ENCODE measurements at regions not wholly inside any gene's neighbourhood (a gene's known extent, or its start where the extent isn't known, plus 50 kb on each side); places are given as distances from the start of the nearest gene placed in this dataset.
"Not testable (repeated sequence)": the region's sequence is repeated elsewhere in the genome, so short reads cannot be mapped to it uniquely, and the experiment has no call there.

GRCh38 chr3:161600173-161600572, 103.6 kb downstream of the OTOL1 start:
- no peak for DNase-seq (ENCODE audit: low spot score)

- DNase-seq (ENCODE audit: low spot score) = no peak
Measured at GRCh38 chr3:161602475-161602874, 105.9 kb downstream of the OTOL1 start.

GRCh38 chr3:161602918-161603317, 106.3 kb downstream of the OTOL1 start:
- DNase-seq (ENCODE audit: low spot score) = no peak

GRCh38 chr3:161607056-161607455, 110.4 kb downstream of the OTOL1 start:
- DNase-seq (ENCODE audit: low spot score) = no peak

GRCh38 chr3:161619351-161619750, 122.7 kb downstream of the OTOL1 start:
- no peak for DNase-seq (ENCODE audit: low spot score)

- no peak for DNase-seq (ENCODE audit: low spot score)
Measured at GRCh38 chr3:161630794-161631193, 134.2 kb downstream of the OTOL1 start.

GRCh38 chr3:161631536-161631935, 134.9 kb downstream of the OTOL1 start:
- no peak for DNase-seq (ENCODE audit: low spot score)

GRCh38 chr3:161637559-161637958, 141.0 kb downstream of the OTOL1 start:
- DNase-seq (ENCODE audit: low spot score) = no peak

GRCh38 chr3:161639095-161639494, 142.5 kb downstream of the OTOL1 start:
- DNase-seq (ENCODE audit: low spot score) = not testable (repeated sequence)

GRCh38 chr3:161640181-161640580, 143.6 kb downstream of the OTOL1 start:
- no peak for DNase-seq (ENCODE audit: low spot score)

- no peak for DNase-seq (ENCODE audit: low spot score)
Measured at GRCh38 chr3:161641287-161641686, 144.7 kb downstream of the OTOL1 start.

GRCh38 chr3:161644891-161645635, 148.5 kb downstream of the OTOL1 start:
- DNase-seq (ENCODE audit: low spot score) = no peak

- DNase-seq (ENCODE audit: low spot score) = no peak
Measured at GRCh38 chr3:161647936-161648470, 151.4 kb downstream of the OTOL1 start.

GRCh38 chr3:161649900-161650484, 153.4 kb downstream of the OTOL1 start:
- no peak for DNase-seq (ENCODE audit: low spot score)

GRCh38 chr3:161657786-161658185, 161.2 kb downstream of the OTOL1 start:
- no peak for DNase-seq (ENCODE audit: low spot score)

GRCh38 chr3:161671141-161671540, 174.5 kb downstream of the OTOL1 start:
- DNase-seq (ENCODE audit: low spot score) = no peak

- DNase-seq (ENCODE audit: low spot score) = no peak
Measured at GRCh38 chr3:161672478-161672877, 175.9 kb downstream of the OTOL1 start.

- DNase-seq (ENCODE audit: low spot score) = no peak
Measured at GRCh38 chr3:161673866-161674265, 177.3 kb downstream of the OTOL1 start.

GRCh38 chr3:161674402-161674801, 177.8 kb downstream of the OTOL1 start:
- no peak for DNase-seq (ENCODE audit: low spot score)

- DNase-seq (ENCODE audit: low spot score) = not testable (repeated sequence)
Measured at GRCh38 chr3:161681831-161682230, 185.2 kb downstream of the OTOL1 start.

- no peak for DNase-seq (ENCODE audit: low spot score)
Measured at GRCh38 chr3:161682715-161683114, 186.1 kb downstream of the OTOL1 start.

- no peak for DNase-seq (ENCODE audit: low spot score)
Measured at GRCh38 chr3:161689584-161690298, 193.1 kb downstream of the OTOL1 start.

- no peak for DNase-seq (ENCODE audit: low spot score)
Measured at GRCh38 chr3:161690299-161690620, 193.7 kb downstream of the OTOL1 start.

All from hematopoietic multipotent progenitor cell treated with erythropoietin and hydrocortisone succinate and interleukin-3 and kit ligand, for 17 days (in vitro differentiated cells).